Loucy (cell line): ENCODE measurements at regions not wholly inside any gene's neighbourhood (a gene's known extent, or its start where the extent isn't known, plus 50 kb on each side); places are given as distances from the start of the nearest gene placed in this dataset.

Experiments
- H2AFZ ChIP-seq: fragments of 200-600 bp; sonication (generic); 2 replicates; pipeline ENCODE4 v1.6.0; 2016; ENCODE audit warnings: antibody characterized with exemption, mild to moderate bottlenecking, low read length, moderate library complexity
- H3F3A ChIP-seq: fragments of 200-600 bp; 2 replicates; pipeline ENCODE4 v1.6.0; 2016; ENCODE audit warnings: antibody characterized with exemption, low read depth, mild to moderate bottlenecking
- H3K27me3 ChIP-seq: fragments of 200-600 bp; sonication (generic); 2 replicates; pipeline ENCODE4 v1.6.1; 2014; ENCODE audit warnings: low read length, mild to moderate bottlenecking; ENCODE audit not compliant: insufficient read depth, poor library complexity, severe bottlenecking
- H3K36me3 ChIP-seq: fragments of 200-600 bp; sonication (generic); 2 replicates; pipeline ENCODE4 v1.6.1; 2016; ENCODE audit warnings: low read length; ENCODE audit not compliant: insufficient read depth
- H3K4me1 ChIP-seq: fragments of 200-600 bp; sonication (generic); 2 replicates; pipeline ENCODE4 v1.5.1; 2014; ENCODE audit warnings: low read length, mild to moderate bottlenecking; ENCODE audit not compliant: insufficient read depth, poor library complexity, severe bottlenecking
- H3K4me2 ChIP-seq: fragments of 200-600 bp; sonication (generic); 2 replicates; pipeline ENCODE4 v1.6.0; 2014; ENCODE audit warnings: antibody characterized with exemption, low read length, low read depth, mild to moderate bottlenecking; ENCODE audit not compliant: poor library complexity, severe bottlenecking
- H3K4me3 ChIP-seq: fragments of 200-600 bp; sonication (generic); 2 replicates; pipeline ENCODE4 v1.5.1; 2014; ENCODE audit warnings: low read length, mild to moderate bottlenecking, mixed read lengths; ENCODE audit not compliant: poor library complexity, severe bottlenecking
- H3K79me2 ChIP-seq: fragments of 200-600 bp; sonication (generic); 2 replicates; pipeline ENCODE4 v1.6.1; 2014; ENCODE audit warnings: low read length; ENCODE audit not compliant: insufficient read depth
- H3K9ac ChIP-seq: fragments of 200-600 bp; sonication (generic); 2 replicates; pipeline ENCODE4 v1.6.0; 2014; ENCODE audit warnings: mild to moderate bottlenecking, low read depth, low read length, moderate library complexity; ENCODE audit not compliant: poor library complexity, severe bottlenecking
- H3K9me2 ChIP-seq: fragments of 200-600 bp; sonication (generic); replicated peaks from 2 replicates; pipeline ENCODE4 v1.6.1; 2016; ENCODE audit warnings: low read depth, low read length, mixed read lengths
- H3K9me3 ChIP-seq: fragments of 200-600 bp; sonication (generic); 2 replicates; pipeline ENCODE4 v1.6.1; 2014; ENCODE audit warnings: mild to moderate bottlenecking, antibody characterized with exemption, low read length, low read depth; ENCODE audit not compliant: insufficient read depth
- H4K20me1 ChIP-seq: fragments of 200-600 bp; sonication (generic); 2 replicates; pipeline ENCODE4 v1.6.0; 2014; ENCODE audit warnings: antibody characterized with exemption, low read length, mild to moderate bottlenecking; ENCODE audit not compliant: insufficient read depth, poor library complexity, severe bottlenecking
- EZH2phosphoT487 ChIP-seq: fragments of 200-600 bp; IDR thresholded peaks from 2 replicates; pipeline ENCODE4 v1.6.1; 2018; ENCODE audit warnings: antibody characterized with exemption, mild to moderate bottlenecking, moderate library complexity, borderline replicate concordance
- TF ChIP-seq, protein P1 (sequence below): fragments of 200-600 bp; sonication (generic); conservative IDR thresholded peaks from 2 replicates; pipeline ENCODE4 v1.5.1; 2014; ENCODE audit warnings: mild to moderate bottlenecking, antibody characterized with exemption, low read length

DNA sequence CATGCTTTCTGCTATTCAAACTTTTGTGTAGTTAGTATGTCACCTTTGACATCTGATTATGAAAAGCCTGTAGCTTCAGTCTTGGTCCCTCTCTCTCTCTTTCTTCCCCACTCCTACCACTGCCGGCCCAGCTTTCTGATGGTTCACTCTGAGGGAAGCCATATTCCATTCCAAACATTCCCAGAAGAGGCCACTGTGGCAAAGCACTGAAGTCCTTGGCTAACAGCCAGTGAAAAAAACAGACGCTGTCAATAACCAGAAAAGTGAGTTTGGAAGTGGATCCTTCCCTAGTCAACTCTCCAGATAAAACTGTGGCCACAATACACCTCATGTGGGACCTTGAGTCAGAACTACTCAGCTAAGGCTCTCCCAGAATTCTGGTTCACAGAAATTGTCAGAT is 950.7 kb upstream of the PHF14 start:
- H3K9me3 ChIP-seq = no peaks in the 10 kb centered on the region
- TF ChIP-seq EZH2phosphoT487 = no peak
- TF ChIP-seq, protein P1, sequence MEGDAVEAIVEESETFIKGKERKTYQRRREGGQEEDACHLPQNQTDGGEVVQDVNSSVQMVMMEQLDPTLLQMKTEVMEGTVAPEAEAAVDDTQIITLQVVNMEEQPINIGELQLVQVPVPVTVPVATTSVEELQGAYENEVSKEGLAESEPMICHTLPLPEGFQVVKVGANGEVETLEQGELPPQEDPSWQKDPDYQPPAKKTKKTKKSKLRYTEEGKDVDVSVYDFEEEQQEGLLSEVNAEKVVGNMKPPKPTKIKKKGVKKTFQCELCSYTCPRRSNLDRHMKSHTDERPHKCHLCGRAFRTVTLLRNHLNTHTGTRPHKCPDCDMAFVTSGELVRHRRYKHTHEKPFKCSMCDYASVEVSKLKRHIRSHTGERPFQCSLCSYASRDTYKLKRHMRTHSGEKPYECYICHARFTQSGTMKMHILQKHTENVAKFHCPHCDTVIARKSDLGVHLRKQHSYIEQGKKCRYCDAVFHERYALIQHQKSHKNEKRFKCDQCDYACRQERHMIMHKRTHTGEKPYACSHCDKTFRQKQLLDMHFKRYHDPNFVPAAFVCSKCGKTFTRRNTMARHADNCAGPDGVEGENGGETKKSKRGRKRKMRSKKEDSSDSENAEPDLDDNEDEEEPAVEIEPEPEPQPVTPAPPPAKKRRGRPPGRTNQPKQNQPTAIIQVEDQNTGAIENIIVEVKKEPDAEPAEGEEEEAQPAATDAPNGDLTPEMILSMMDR = no peak
- no peaks in the 10 kb centered on the region for H3K79me2 ChIP-seq
- no peaks in the 10 kb centered on the region for H3F3A ChIP-seq
- no peak overlapping the region for H2AFZ ChIP-seq
- H3K4me3 ChIP-seq = no peak overlapping the region
- H3K4me1 ChIP-seq = no peaks in the 10 kb centered on the region
- H4K20me1 ChIP-seq = no peaks in the 10 kb centered on the region
- no peak overlapping the region for H3K4me2 ChIP-seq
- no peak overlapping the region for H3K9ac ChIP-seq
- no peaks in the 10 kb centered on the region for H3K36me3 ChIP-seq
- no peaks in the 10 kb centered on the region for H3K27me3 ChIP-seq
- H3K9me2 ChIP-seq = no peaks in the 10 kb centered on the region

DNA sequence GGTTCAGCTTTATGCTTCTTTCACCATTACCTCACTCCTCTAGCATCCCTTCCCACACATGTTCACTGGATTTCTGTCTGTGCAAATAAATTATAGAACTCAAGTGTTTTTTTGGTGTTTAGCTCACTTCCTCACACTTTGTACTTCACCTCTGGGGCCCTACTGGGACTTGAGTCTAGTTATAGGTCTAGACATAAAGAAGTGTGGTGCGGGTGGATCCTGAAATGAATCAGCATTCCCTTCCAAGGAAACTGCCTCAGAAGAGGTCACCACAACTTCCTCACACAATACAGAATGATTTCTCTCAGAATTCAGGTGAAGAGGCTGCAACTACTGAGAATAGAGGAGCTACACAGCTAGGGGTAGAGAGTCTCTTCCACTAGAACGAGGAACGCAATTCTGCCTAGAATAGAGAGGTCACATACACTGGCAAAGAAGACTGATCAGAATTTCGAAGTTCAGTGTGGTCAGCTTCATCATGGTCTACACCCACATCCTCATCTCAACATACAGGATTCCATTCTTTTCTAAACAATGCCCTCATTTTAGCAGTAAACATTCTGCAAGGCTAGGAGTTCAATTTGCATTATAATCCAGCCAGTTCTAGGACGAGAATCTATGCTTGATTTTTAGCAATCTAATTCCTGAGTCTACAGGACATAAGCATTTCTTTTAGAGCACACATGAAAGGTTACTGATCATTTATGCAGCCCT is 938.7 kb upstream of the PHF14 start:
- Histone ChIP-seq H3K9me3 (no peaks in the 10 kb centered on the region), H3K4me1 (no peaks in the 10 kb centered on the region), H3K79me2 (no peaks in the 10 kb centered on the region), H3K36me3 (no peaks in the 10 kb centered on the region), H3K9me2 (no peaks in the 10 kb centered on the region; the same call in 1 of the 2 replicates), H3K9ac (no peak overlapping the region), H3K27me3 (no peaks in the 10 kb centered on the region), H3K4me3 (no peak overlapping the region), H4K20me1 (no peaks in the 10 kb centered on the region), H2AFZ (no peak overlapping the region; the same call in 1 of the 2 replicates), H3K4me2 (no peak overlapping the region), H3F3A (no peaks in the 10 kb centered on the region)
- TF ChIP-seq, protein P1 = no peak
- no peak for TF ChIP-seq EZH2phosphoT487

DNA sequence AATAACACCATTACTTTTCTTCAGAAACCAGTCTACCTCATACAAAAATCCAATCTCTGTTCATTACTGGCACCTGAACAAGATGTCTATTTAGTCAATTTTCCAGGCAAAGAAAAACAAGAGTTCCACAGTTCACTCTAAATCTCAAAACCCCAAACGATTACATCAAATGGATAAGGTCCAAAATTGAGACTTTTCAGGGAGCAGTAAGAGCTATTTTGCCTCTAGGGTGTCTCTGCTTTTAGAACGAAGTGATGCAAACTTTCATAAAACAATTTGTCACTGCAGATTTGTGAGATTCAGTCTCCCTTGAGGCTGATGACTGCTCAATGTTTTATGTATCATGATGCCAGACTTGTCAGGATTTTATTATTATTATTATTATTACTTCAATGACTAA is 937.0 kb upstream of the PHF14 start:
- H3K9me3 ChIP-seq = no peaks in the 10 kb centered on the region
- H3K36me3 ChIP-seq = no peaks in the 10 kb centered on the region
- no peaks in the 10 kb centered on the region for H3K4me1 ChIP-seq
- no peak overlapping the region for H3K9ac ChIP-seq
- H3K4me3 ChIP-seq = no peak overlapping the region
- no peaks in the 10 kb centered on the region for H4K20me1 ChIP-seq
- no peak overlapping the region for H3K4me2 ChIP-seq
- no peaks in the 10 kb centered on the region for H3K79me2 ChIP-seq
- TF ChIP-seq EZH2phosphoT487 = no peak
- TF ChIP-seq, protein P1 = no peak
- no peak overlapping the region for H2AFZ ChIP-seq
- H3F3A ChIP-seq = no peaks in the 10 kb centered on the region
- no peaks in the 10 kb centered on the region; the same call in 1 of the 2 replicates for H3K9me2 ChIP-seq
- no peaks in the 10 kb centered on the region for H3K27me3 ChIP-seq
